ENCODE measurements at regions not wholly inside any gene's neighbourhood (a gene's known extent, or its start where the extent isn't known, plus 50 kb on each side); places are given as distances from the start of the nearest gene placed in this dataset.

DNA sequence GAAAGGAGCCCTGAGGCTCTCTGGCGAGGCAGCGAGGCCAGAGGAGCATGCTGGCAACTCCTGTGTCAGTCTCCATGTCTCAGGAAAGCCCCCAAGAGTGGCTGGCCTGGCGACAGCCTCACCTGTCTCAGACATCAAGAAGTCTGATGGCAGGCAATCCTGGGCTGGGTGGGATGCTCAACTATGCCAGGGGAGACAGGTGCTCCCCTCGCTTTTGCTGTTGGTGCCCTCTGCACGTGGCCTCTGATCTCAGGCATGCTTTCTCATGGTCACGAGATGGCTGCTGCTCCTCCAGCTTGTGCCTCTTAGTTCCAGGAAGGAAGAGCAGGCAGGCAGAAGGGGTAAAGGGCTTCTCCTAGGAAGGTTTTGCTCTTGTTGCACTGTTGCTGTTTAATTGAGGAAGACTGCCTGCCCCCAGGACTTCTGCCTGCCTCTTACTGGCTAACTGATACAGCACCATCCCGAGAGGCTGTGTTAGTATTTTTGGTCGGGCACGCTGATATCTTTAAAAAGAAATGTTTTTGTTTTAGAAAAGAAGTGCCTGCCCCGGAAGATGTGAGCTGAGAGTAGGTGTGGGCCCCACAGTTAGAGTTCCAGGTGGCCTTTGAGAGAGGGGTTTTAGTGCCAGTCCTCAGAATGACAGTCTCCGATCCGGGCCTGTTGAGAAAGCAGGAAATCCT lies 344.8 kb upstream of the HS6ST1 start:
- H3K4me3 ChIP-seq (ENCODE audit: control insufficient read depth, low read depth, low read length), result no peak overlapping the region
- TF ChIP-seq, protein P1, sequence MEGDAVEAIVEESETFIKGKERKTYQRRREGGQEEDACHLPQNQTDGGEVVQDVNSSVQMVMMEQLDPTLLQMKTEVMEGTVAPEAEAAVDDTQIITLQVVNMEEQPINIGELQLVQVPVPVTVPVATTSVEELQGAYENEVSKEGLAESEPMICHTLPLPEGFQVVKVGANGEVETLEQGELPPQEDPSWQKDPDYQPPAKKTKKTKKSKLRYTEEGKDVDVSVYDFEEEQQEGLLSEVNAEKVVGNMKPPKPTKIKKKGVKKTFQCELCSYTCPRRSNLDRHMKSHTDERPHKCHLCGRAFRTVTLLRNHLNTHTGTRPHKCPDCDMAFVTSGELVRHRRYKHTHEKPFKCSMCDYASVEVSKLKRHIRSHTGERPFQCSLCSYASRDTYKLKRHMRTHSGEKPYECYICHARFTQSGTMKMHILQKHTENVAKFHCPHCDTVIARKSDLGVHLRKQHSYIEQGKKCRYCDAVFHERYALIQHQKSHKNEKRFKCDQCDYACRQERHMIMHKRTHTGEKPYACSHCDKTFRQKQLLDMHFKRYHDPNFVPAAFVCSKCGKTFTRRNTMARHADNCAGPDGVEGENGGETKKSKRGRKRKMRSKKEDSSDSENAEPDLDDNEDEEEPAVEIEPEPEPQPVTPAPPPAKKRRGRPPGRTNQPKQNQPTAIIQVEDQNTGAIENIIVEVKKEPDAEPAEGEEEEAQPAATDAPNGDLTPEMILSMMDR (IDR thresholded peaks at IDR 0.05; ENCODE audit: control insufficient read depth, insufficient read depth, low read depth, low read length, missing control alignments), result no peak
- no peak for DNase-seq (ENCODE audit: low read depth)

DNA sequence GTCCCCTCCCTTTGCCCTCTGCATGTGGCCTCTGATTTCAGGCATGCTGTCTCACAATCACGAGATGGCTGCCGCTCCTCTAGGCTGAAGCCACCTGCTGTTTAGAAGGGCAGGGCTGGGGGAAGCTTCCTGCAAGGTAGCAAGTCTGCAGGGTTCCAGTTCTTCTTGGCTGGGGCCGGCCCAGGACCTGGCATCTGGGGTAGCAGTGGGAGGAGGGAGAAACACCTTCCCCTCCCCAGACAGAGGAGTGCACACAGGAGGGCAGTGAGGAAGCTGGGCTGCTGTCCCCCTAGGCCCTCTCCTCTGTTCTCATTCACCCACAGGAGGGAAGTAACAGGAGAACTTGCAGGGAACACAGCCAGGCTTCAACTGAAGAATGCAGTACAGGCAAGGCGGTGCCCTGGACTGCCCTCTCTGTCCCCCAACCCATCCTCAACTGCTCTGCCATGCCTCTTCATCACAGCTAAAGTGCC lies 345.9 kb upstream of the HS6ST1 start:
- DNase-seq (ENCODE audit: low read depth), result no peak
- TF ChIP-seq, protein P1 (IDR thresholded peaks at IDR 0.05; ENCODE audit: control insufficient read depth, insufficient read depth, low read depth, low read length, missing control alignments), result no peak
- no peak overlapping the region for H3K4me3 ChIP-seq (ENCODE audit: control insufficient read depth, low read depth, low read length)

- TF ChIP-seq, protein P1 (IDR thresholded peaks at IDR 0.05; ENCODE audit: control insufficient read depth, insufficient read depth, low read depth, low read length, missing control alignments), result no peak
- no peak for DNase-seq (ENCODE audit: low read depth)
- H3K4me3 ChIP-seq (ENCODE audit: control insufficient read depth, low read depth, low read length), result no peak overlapping the region
Observed at GRCh38 chr2:128665113-128665512, 346.4 kb upstream of the HS6ST1 start.

- no peak overlapping the region for H3K4me3 ChIP-seq (ENCODE audit: control insufficient read depth, low read depth, low read length)
- TF ChIP-seq, protein P1 (IDR thresholded peaks at IDR 0.05; ENCODE audit: control insufficient read depth, insufficient read depth, low read depth, low read length, missing control alignments), result no peak
- no peak for DNase-seq (ENCODE audit: low read depth)
Observed at GRCh38 chr2:128666596-128666995, 347.9 kb upstream of the HS6ST1 start.

GRCh38 chr2:128667391-128667790 lies 348.7 kb upstream of the HS6ST1 start:
- H3K4me3 ChIP-seq (ENCODE audit: control insufficient read depth, low read depth, low read length), result no peak overlapping the region
- DNase-seq (ENCODE audit: low read depth), result no peak
- TF ChIP-seq, protein P1 (IDR thresholded peaks at IDR 0.05; ENCODE audit: control insufficient read depth, insufficient read depth, low read depth, low read length, missing control alignments), result no peak

GRCh38 chr2:128668946-128669345 lies 350.3 kb upstream of the HS6ST1 start:
- no peak overlapping the region for H3K4me3 ChIP-seq (ENCODE audit: control insufficient read depth, low read depth, low read length)
- DNase-seq (ENCODE audit: low read depth), result no peak
- TF ChIP-seq, protein P1 (IDR thresholded peaks at IDR 0.05; ENCODE audit: control insufficient read depth, insufficient read depth, low read depth, low read length, missing control alignments), result no peak
